H9 (cell line): ENCODE measurements at regions not wholly inside any gene's neighbourhood (a gene's known extent, or its start where the extent isn't known, plus 50 kb on each side); places are given as distances from the start of the nearest gene placed in this dataset.

Experiments used
- DNase-seq: peaks from one replicate; pipeline ENCODE4 v3.0.0-alpha.2; 2017
- H2AFZ ChIP-seq: one replicate; pipeline ENCODE4 v1.6.1; 2013; ENCODE audit warnings: mild to moderate bottlenecking, low read length, control low read depth, moderate library complexity
- H2AK5ac ChIP-seq: 2 replicates; pipeline ENCODE4 v1.6.1; 2013; ENCODE audit warnings: low read length, control low read depth, mixed read lengths; ENCODE audit not compliant: insufficient read length
- H2BK120ac ChIP-seq: one replicate; pipeline ENCODE4 v1.6.1; 2013; ENCODE audit warnings: low read depth, mild to moderate bottlenecking, low read length, control low read depth, inconsistent platforms; ENCODE audit not compliant: poor library complexity, severe bottlenecking
- H2BK12ac ChIP-seq: 2 replicates; pipeline ENCODE4 v1.6.1; 2013; ENCODE audit warnings: low read length, control low read depth, mixed read lengths, low read depth; ENCODE audit not compliant: insufficient read length
- H2BK15ac ChIP-seq: 2 replicates; pipeline ENCODE4 v1.6.1; 2013; ENCODE audit warnings: low read depth, low read length, control low read depth
- H2BK20ac ChIP-seq: one replicate; pipeline ENCODE4 v1.6.1; 2013; ENCODE audit warnings: low read depth, mild to moderate bottlenecking, low read length, control low read depth, inconsistent platforms; ENCODE audit not compliant: poor library complexity, severe bottlenecking
- H2BK5ac ChIP-seq: 2 replicates; pipeline ENCODE4 v1.6.1; 2013; ENCODE audit warnings: low read length, control low read depth, mixed read lengths; ENCODE audit not compliant: insufficient read length
- H3K14ac ChIP-seq: 2 replicates; pipeline ENCODE4 v1.6.1; 2013; ENCODE audit warnings: low read length, control low read depth; ENCODE audit not compliant: insufficient read depth
- H3K18ac ChIP-seq: 2 replicates; pipeline ENCODE4 v1.6.1; 2013; ENCODE audit warnings: low read depth, mild to moderate bottlenecking, mixed read lengths, low read length, control low read depth; ENCODE audit not compliant: insufficient read length
- H3K23ac ChIP-seq: 2 replicates; pipeline ENCODE4 v1.6.1; 2013; ENCODE audit warnings: low read length, control low read depth, mixed read lengths, low read depth; ENCODE audit not compliant: insufficient read length
- H3K23me2 ChIP-seq: 2 replicates; pipeline ENCODE4 v1.6.1; 2013; ENCODE audit warnings: low read depth, mild to moderate bottlenecking, mixed read lengths, low read length, control low read depth; ENCODE audit not compliant: insufficient read length, poor library complexity, severe bottlenecking
- H3K27ac ChIP-seq: 2 replicates; pipeline ENCODE4 v1.5.1; 2013; ENCODE audit warnings: low read length, control low read depth, mixed read lengths, low read depth; ENCODE audit not compliant: insufficient read length
- H3K27me3 ChIP-seq: 2 replicates; pipeline ENCODE4 v1.6.1; 2013; ENCODE audit warnings: low read length, control low read depth, inconsistent platforms; ENCODE audit not compliant: insufficient read depth
- H3K4ac ChIP-seq: 2 replicates; pipeline ENCODE4 v1.6.1; 2013; ENCODE audit warnings: low read depth, mild to moderate bottlenecking, control low read depth, inconsistent platforms, low read length, moderate library complexity
- H3K4me1 ChIP-seq: 2 replicates; pipeline ENCODE4 v1.6.1; 2013; ENCODE audit warnings: low read length, control low read depth, inconsistent platforms; ENCODE audit not compliant: insufficient read depth
- H3K4me2 ChIP-seq: 2 replicates; pipeline ENCODE4 v1.6.1; 2013; ENCODE audit warnings: low read length, control low read depth, mixed read lengths; ENCODE audit not compliant: insufficient read length, insufficient read depth
- H3K56ac ChIP-seq: 2 replicates; pipeline ENCODE4 v1.6.1; 2013; ENCODE audit warnings: low read depth, mild to moderate bottlenecking, mixed read lengths, low read length, control low read depth; ENCODE audit not compliant: insufficient read length
- H3K79me1 ChIP-seq: 2 replicates; pipeline ENCODE4 v1.6.1; 2013; ENCODE audit warnings: low read depth, mild to moderate bottlenecking, moderate library complexity, low read length, control low read depth, inconsistent platforms; ENCODE audit not compliant: insufficient read depth, poor library complexity, severe bottlenecking
- H3K79me2 ChIP-seq: 2 replicates; pipeline ENCODE4 v1.6.1; 2013; ENCODE audit warnings: low read length, control low read depth, inconsistent platforms; ENCODE audit not compliant: insufficient read depth
- H3K9ac ChIP-seq: 2 replicates; pipeline ENCODE4 v1.6.1; 2013; ENCODE audit warnings: low read length, control low read depth, mixed read lengths; ENCODE audit not compliant: insufficient read length; ENCODE audit errors: extremely low read depth
- H3K9me3 ChIP-seq: one replicate; pipeline ENCODE4 v1.6.1; 2013; ENCODE audit warnings: low read depth, low read length, inconsistent platforms; ENCODE audit not compliant: control insufficient read depth
- H3T11ph ChIP-seq: one replicate; pipeline ENCODE4 v1.6.1; 2013; ENCODE audit warnings: mild to moderate bottlenecking, low read length, control low read depth, inconsistent platforms
- H4K20me1 ChIP-seq: one replicate; pipeline ENCODE4 v1.6.1; 2013; ENCODE audit not compliant: control insufficient read depth, insufficient read length, insufficient read depth
- H4K5ac ChIP-seq: 2 replicates; pipeline ENCODE4 v1.6.1; 2013; ENCODE audit warnings: low read depth, mild to moderate bottlenecking, mixed read lengths, low read length, control low read depth; ENCODE audit not compliant: insufficient read length
- H4K8ac ChIP-seq: replicated peaks from 2 replicates; pipeline ENCODE4 v1.6.1; 2013; ENCODE audit warnings: low read length, control low read depth, mixed read lengths, low read depth; ENCODE audit not compliant: insufficient read length
- H4K91ac ChIP-seq: 2 replicates; pipeline ENCODE4 v1.6.1; 2013; ENCODE audit warnings: low read depth, mild to moderate bottlenecking, moderate library complexity, mixed read lengths, low read length, control low read depth; ENCODE audit not compliant: insufficient read length
- H3K27ac Mint-ChIP-seq, 3 experiments: 2 replicates in 2 of 3; 3 replicates in 1 of 3; pipeline ENCODE4 v1.8.0; 2020 to 2021; ENCODE audit warnings: mixed read lengths in 3 of 3, mild to moderate bottlenecking in 1 of 3, moderate library complexity in 1 of 3
- H3K27me3 Mint-ChIP-seq: 2 replicates; pipeline ENCODE4 v1.8.0; 2021; ENCODE audit warnings: low read depth, mild to moderate bottlenecking, moderate library complexity, mixed read lengths
- H3K36me3 Mint-ChIP-seq, 3 experiments: 2 replicates in 2 of 3; 3 replicates in 1 of 3; pipeline ENCODE4 v1.8.0; 2020 to 2021; ENCODE audit warnings: low read depth in 3 of 3, mixed read lengths in 3 of 3; ENCODE audit not compliant: insufficient read depth in 1 of 3
- H3K4me1 Mint-ChIP-seq, 2 experiments: 2 replicates each; pipeline ENCODE4 v1.8.0; 2020; ENCODE audit warnings: mixed read lengths in 2 of 2
- H3K4me3 Mint-ChIP-seq, 2 experiments: 2 replicates in 1 of 2; 3 replicates in 1 of 2; pipeline ENCODE4 v1.8.0; 2020 to 2021; ENCODE audit warnings: mild to moderate bottlenecking in 2 of 2, mixed read lengths in 2 of 2, moderate library complexity in 1 of 2
- H3K9me3 Mint-ChIP-seq, 2 experiments: 2 replicates in 1 of 2; 3 replicates in 1 of 2; pipeline ENCODE4 v1.8.0; 2020; ENCODE audit warnings: mild to moderate bottlenecking in 2 of 2, mixed read lengths in 2 of 2, moderate library complexity in 1 of 2
- WGBS: extraction: QIAGEN DNeasy Blood & Tissue Kit; methylation state at CpG from one replicate; pipeline ENCODE4 v1.1.7; 2013; ENCODE audit warnings: missing lambda C conversion rate, low lambda C conversion rate, mixed read lengths; ENCODE audit not compliant: insufficient read length; ENCODE audit errors: extremely low coverage; 5-methylcytosine and 5-hydroxymethylcytosine counted together
- TF ChIP-seq, protein P1 (sequence below): fragments of 200-600 bp; sonication (generic); conservative IDR thresholded peaks from 3 replicates; pipeline ENCODE4 v1.8.0; 2021; ENCODE audit warnings: antibody characterized with exemption, mild to moderate bottlenecking

- Histone ChIP-seq H3K9me3 (no peaks in the 10 kb centered on the region), H3K56ac (no peak overlapping the region), H3K23ac (no peak overlapping the region), H4K8ac (no peak overlapping the region), H2AK5ac (no peak overlapping the region), H4K91ac (no peak overlapping the region), H2BK120ac (no peak overlapping the region), H3K27me3 (no peaks in the 10 kb centered on the region), H3K4ac (no peak overlapping the region), H3K27ac (no peak overlapping the region), H3K4me2 (no peak overlapping the region), H3K4me1 (no peaks in the 10 kb centered on the region), H2AFZ (no peak overlapping the region), H4K5ac (no peak overlapping the region), H3K79me2 (no peaks in the 10 kb centered on the region), H2BK15ac (no peak overlapping the region), H3T11ph (no peak overlapping the region), H3K79me1 (no peaks in the 10 kb centered on the region), H3K14ac (no peak overlapping the region), H2BK12ac (no peak overlapping the region), H4K20me1 (no peaks in the 10 kb centered on the region), H3K18ac (no peak overlapping the region), H2BK20ac (no peak overlapping the region), H3K23me2 (no peaks in the 10 kb centered on the region), H3K9ac (no peak overlapping the region), H2BK5ac (no peak overlapping the region)
- DNase-seq = no peak
- Mint-ChIP-seq H3K27ac (no peak overlapping the region; a peak in 1 of 7 replicates), H3K9me3 (peaks cover 8% of the 10 kb centered on the region in 2 experiments; a peak in 4 of 5 replicates), H3K36me3 (peaks cover 0 to 9% (median 5%) of the 10 kb centered on the region in 3 experiments; a peak in 2 of 7 replicates), H3K27me3 (no peaks in the 10 kb centered on the region), H3K4me3 (no peak overlapping the region), H3K4me1 (0 out of 4 replicates have a peak, but pooled peaks cover 0 to 5% of the 10 kb centered on the region in 2 experiments)
- TF ChIP-seq, protein P1, sequence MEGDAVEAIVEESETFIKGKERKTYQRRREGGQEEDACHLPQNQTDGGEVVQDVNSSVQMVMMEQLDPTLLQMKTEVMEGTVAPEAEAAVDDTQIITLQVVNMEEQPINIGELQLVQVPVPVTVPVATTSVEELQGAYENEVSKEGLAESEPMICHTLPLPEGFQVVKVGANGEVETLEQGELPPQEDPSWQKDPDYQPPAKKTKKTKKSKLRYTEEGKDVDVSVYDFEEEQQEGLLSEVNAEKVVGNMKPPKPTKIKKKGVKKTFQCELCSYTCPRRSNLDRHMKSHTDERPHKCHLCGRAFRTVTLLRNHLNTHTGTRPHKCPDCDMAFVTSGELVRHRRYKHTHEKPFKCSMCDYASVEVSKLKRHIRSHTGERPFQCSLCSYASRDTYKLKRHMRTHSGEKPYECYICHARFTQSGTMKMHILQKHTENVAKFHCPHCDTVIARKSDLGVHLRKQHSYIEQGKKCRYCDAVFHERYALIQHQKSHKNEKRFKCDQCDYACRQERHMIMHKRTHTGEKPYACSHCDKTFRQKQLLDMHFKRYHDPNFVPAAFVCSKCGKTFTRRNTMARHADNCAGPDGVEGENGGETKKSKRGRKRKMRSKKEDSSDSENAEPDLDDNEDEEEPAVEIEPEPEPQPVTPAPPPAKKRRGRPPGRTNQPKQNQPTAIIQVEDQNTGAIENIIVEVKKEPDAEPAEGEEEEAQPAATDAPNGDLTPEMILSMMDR = no peak
- WGBS = no CpG with 5 or more reads among the region's 5 CpGs
Observed at GRCh38 chr1:199909137-199909536, 118.4 kb upstream of the NR5A2 start.
